Astrocyte (in vitro differentiated cells and primary cell): ENCODE measurements at regions not wholly inside any gene's neighbourhood (a gene's known extent, or its start where the extent isn't known, plus 50 kb on each side); places are given as distances from the start of the nearest gene placed in this dataset.

Source experiments
- DNase-seq: peaks from one replicate; pipeline ENCODE4 v3.0.0-alpha.2; 2010; ENCODE audit warnings: low read depth
- FAIRE-seq: peaks from 2 replicates; lab custom pipeline; 2011; peaks lifted over from hg19 to GRCh38; lab: Jason Lieb, UNC
- H2AFZ ChIP-seq: 2 replicates; pipeline ENCODE4 v1.6.0; 2012; ENCODE audit warnings: low read depth, low read length, inconsistent platforms
- H3K27ac ChIP-seq: 2 replicates; pipeline ENCODE4 v1.5.1; 2011; ENCODE audit warnings: low read depth, low read length, inconsistent platforms
- H3K27me3 ChIP-seq: 2 replicates; pipeline ENCODE4 v1.6.0; 2011; ENCODE audit warnings: low read length, inconsistent platforms; ENCODE audit not compliant: insufficient read depth
- H3K36me3 ChIP-seq: 2 replicates; pipeline ENCODE4 v1.5.1; 2011; ENCODE audit warnings: low read length, inconsistent platforms; ENCODE audit not compliant: insufficient read depth
- H3K4me1 ChIP-seq: 2 replicates; pipeline ENCODE4 v1.5.1; 2011; ENCODE audit warnings: low read length, inconsistent platforms; ENCODE audit not compliant: insufficient read depth
- H3K4me2 ChIP-seq: 2 replicates; pipeline ENCODE4 v1.6.0; 2012; ENCODE audit warnings: low read length, inconsistent platforms
- H3K4me3 ChIP-seq: 2 replicates; pipeline ENCODE4 v1.5.1; 2011; ENCODE audit warnings: low read depth, mild to moderate bottlenecking, low read length, inconsistent platforms; ENCODE audit not compliant: insufficient read depth
- H3K79me2 ChIP-seq: 2 replicates; pipeline ENCODE4 v1.6.0; 2012; ENCODE audit warnings: mild to moderate bottlenecking, low read length, inconsistent platforms; ENCODE audit not compliant: insufficient read depth
- H3K9ac ChIP-seq: 2 replicates; pipeline ENCODE4 v1.6.0; 2012; ENCODE audit warnings: mild to moderate bottlenecking, low read length, inconsistent platforms
- H3K9me3 ChIP-seq: 2 replicates; pipeline ENCODE4 v1.5.1; 2012; ENCODE audit warnings: low read depth, mild to moderate bottlenecking, low read length, inconsistent platforms; ENCODE audit not compliant: insufficient read depth
- H4K20me1 ChIP-seq: 2 replicates; pipeline ENCODE4 v1.6.0; 2012; ENCODE audit warnings: low read length, inconsistent platforms; ENCODE audit not compliant: insufficient read depth
- H3K27ac Mint-ChIP-seq: one replicate; pipeline ENCODE4 v1.8.0; 2021; ENCODE audit warnings: mild to moderate bottlenecking, mixed read lengths; ENCODE audit not compliant: unreplicated experiment
- H3K27me3 Mint-ChIP-seq: one replicate; pipeline ENCODE4 v1.8.0; 2021; ENCODE audit warnings: low read depth, mixed read lengths; ENCODE audit not compliant: unreplicated experiment
- H3K36me3 Mint-ChIP-seq: one replicate; pipeline ENCODE4 v1.8.0; 2021; ENCODE audit warnings: low read depth, mixed read lengths; ENCODE audit not compliant: unreplicated experiment
- H3K4me1 Mint-ChIP-seq: one replicate; pipeline ENCODE4 v1.8.0; 2021; ENCODE audit warnings: low read depth, mixed read lengths; ENCODE audit not compliant: unreplicated experiment
- H3K4me3 Mint-ChIP-seq: one replicate; pipeline ENCODE4 v1.8.0; 2021; ENCODE audit warnings: mild to moderate bottlenecking, moderate library complexity, mixed read lengths; ENCODE audit not compliant: unreplicated experiment
- H3K9me3 Mint-ChIP-seq: one replicate; pipeline ENCODE4 v1.8.0; 2021; ENCODE audit warnings: mild to moderate bottlenecking, mixed read lengths; ENCODE audit not compliant: unreplicated experiment
- CTCF ChIP-seq: IDR thresholded peaks from 2 replicates; pipeline ENCODE4 v1.5.1; 2011; ENCODE audit warnings: low read depth, mild to moderate bottlenecking, inconsistent platforms, low read length, moderate library complexity; ENCODE audit not compliant: insufficient read depth
- EZH2 ChIP-seq: IDR thresholded peaks from 2 replicates; pipeline ENCODE4 v1.6.1; 2012; ENCODE audit warnings: mild to moderate bottlenecking, low read length, inconsistent platforms; ENCODE audit not compliant: insufficient read depth

DNA sequence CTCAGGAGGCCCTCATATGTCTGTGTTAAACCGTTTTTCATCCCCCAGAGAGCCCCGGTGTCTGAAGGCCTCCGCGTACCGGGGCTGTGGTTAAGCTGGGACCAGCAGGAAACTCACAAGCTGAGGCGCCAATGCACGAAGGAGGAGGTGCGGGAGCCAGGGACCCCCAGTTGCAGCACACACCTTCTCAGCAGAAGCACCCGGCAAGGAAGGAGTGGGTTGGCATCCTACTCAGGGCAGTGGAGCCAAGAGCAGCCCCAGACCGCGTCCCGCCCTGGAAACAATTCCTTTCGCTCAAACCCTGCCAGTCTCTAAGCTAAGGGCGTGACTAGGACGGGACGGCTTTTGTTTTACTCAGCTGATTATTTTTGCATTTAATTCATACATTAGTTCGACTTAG is 726.9 kb downstream of the BRD1 start:
- Histone ChIP-seq H3K4me2 (no peak overlapping the region), H3K4me1 (no peaks in the 10 kb centered on the region), H3K79me2 (no peaks in the 10 kb centered on the region), H3K27me3 (no peaks in the 10 kb centered on the region), H3K9ac (no peak overlapping the region), H3K4me3 (no peak overlapping the region), H3K27ac (no peak overlapping the region), H4K20me1 (no peaks in the 10 kb centered on the region), H3K9me3 (peaks cover 5% of the 10 kb centered on the region), H3K36me3 (no peaks in the 10 kb centered on the region), H2AFZ (no peak overlapping the region)
- Mint-ChIP-seq H3K27me3 (peaks cover 21% of the 10 kb centered on the region), H3K9me3 (no peaks in the 10 kb centered on the region), H3K4me3 (no peak overlapping the region), H3K36me3 (no peaks in the 10 kb centered on the region), H3K27ac (no peak overlapping the region), H3K4me1 (peaks cover 5% of the 10 kb centered on the region)
- no peak for FAIRE-seq
- TF ChIP-seq EZH2: no peak
- no peak for TF ChIP-seq CTCF
- no peak for DNase-seq

DNA sequence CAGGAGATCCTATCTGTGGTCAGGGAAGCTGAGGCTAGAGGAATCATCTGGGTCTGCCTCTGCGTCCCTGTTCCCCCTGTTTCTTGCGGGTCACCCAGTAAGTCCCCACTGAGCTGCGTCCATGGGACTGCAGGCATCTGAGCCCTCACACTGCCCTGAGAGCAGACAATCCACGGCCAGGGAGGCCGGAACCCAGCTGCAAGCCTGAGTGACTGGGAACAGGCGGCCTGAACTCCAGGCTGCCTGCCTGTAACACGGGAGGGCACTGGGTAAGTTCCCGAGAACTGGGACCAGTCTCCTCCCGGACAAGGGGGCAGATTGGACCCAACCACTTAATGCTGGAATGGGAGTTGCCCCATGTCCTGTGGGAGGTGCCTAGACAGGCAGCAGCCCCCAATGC is 727.4 kb downstream of the BRD1 start:
- H3K9ac ChIP-seq: no peak overlapping the region
- H3K27ac Mint-ChIP-seq: no peak overlapping the region
- no peak for DNase-seq
- TF ChIP-seq CTCF (no peak), EZH2 (no peak)
- no peaks in the 10 kb centered on the region for H3K27me3 ChIP-seq
- no peaks in the 10 kb centered on the region for H3K4me1 ChIP-seq
- H3K79me2 ChIP-seq: no peaks in the 10 kb centered on the region
- H3K36me3 ChIP-seq: no peaks in the 10 kb centered on the region
- no peak overlapping the region for H3K4me3 ChIP-seq
- H3K27ac ChIP-seq: no peak overlapping the region
- H3K4me2 ChIP-seq: no peak overlapping the region
- peaks cover 5% of the 10 kb centered on the region for H3K4me1 Mint-ChIP-seq
- H3K4me3 Mint-ChIP-seq: no peak overlapping the region
- peaks cover 7% of the 10 kb centered on the region for H3K9me3 ChIP-seq
- no peaks in the 10 kb centered on the region for H3K36me3 Mint-ChIP-seq
- H2AFZ ChIP-seq: no peak overlapping the region
- no peaks in the 10 kb centered on the region for H3K9me3 Mint-ChIP-seq
- FAIRE-seq: no peak
- H3K27me3 Mint-ChIP-seq: peaks cover 21% of the 10 kb centered on the region
- no peaks in the 10 kb centered on the region for H4K20me1 ChIP-seq

- Histone ChIP-seq H3K27ac (no peak overlapping the region), H3K79me2 (no peaks in the 10 kb centered on the region), H3K27me3 (no peaks in the 10 kb centered on the region), H3K9ac (no peak overlapping the region), H3K9me3 (peaks cover 7% of the 10 kb centered on the region), H3K4me3 (no peak overlapping the region), H4K20me1 (no peaks in the 10 kb centered on the region), H3K4me1 (no peaks in the 10 kb centered on the region), H3K36me3 (no peaks in the 10 kb centered on the region), H3K4me2 (no peak overlapping the region), H2AFZ (no peak overlapping the region)
- peaks cover 24% of the 10 kb centered on the region for H3K27me3 Mint-ChIP-seq
- H3K4me1 Mint-ChIP-seq: peaks cover 5% of the 10 kb centered on the region
- no peak for TF ChIP-seq CTCF
- no peak for TF ChIP-seq EZH2
- no peak for DNase-seq
- H3K4me3 Mint-ChIP-seq: no peak overlapping the region
- no peak overlapping the region for H3K27ac Mint-ChIP-seq
- no peak for FAIRE-seq
- no peaks in the 10 kb centered on the region for H3K36me3 Mint-ChIP-seq
- H3K9me3 Mint-ChIP-seq: no peaks in the 10 kb centered on the region
Observed at GRCh38 chr22:49099496-49100124, 728.1 kb downstream of the BRD1 start.
